GM19395 (cell line): ENCODE measurements at regions not wholly inside any gene's neighbourhood (a gene's known extent, or its start where the extent isn't known, plus 50 kb on each side); places are given as distances from the start of the nearest gene placed in this dataset.
"Not testable (repeated sequence)": the region's sequence is repeated elsewhere in the genome, so short reads cannot be mapped to it uniquely, and the experiment has no call there.

Experiments used
- ATAC-seq: cut with Tn5 transposase; IDR thresholded peaks from one replicate; pipeline ENCODE4 v1.9.1; 2021; ENCODE audit warnings: mild to moderate bottlenecking, moderate library complexity; ENCODE audit not compliant: unreplicated experiment

DNA sequence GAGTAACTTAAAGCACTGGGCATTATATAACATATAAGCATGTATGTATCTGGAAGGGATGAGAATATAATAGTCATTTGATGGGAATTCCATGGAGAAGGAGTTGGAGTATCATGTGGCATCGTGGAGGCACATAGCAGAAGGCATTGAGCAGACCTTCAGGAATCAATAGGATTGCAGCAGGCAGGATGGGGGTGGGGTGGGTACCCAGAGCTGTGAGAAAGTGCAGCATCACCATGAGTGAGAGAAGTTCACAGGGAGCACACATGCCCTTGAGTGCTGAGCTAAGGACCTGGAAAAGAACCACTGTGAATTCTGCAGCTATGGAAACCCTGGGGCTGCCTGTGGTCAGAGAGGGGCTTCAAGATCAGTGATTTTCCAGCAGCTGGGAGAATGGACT is 57.3 kb downstream of the MED10 start:
- ATAC-seq = no peak

GRCh38 chr5:6319116-6319515 is 59.2 kb downstream of the MED10 start:
- ATAC-seq = no peak

- ATAC-seq = no peak
Measured at GRCh38 chr5:6317116-6317798, 61.1 kb downstream of the MED10 start.

DNA sequence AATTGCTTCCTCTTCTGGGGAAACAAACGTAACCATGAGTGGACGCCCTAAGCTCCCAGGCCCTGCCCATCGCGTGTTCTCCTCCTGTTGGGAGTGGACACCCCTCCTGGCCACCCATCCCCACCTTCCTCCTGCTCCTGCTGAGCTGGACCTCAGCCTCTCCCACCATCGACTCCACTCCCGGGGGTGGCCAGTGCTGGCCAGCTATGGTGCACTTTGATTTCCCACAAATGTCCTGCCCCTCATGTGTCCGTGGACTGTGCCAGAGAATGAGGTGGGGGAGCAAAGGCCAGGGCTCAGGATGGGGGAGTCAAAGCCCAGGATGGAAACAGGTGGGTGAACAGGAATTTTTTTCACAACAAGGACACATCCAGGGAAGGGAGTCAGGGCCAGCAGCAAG is 62.8 kb downstream of the MED10 start:
- no peak for ATAC-seq

DNA sequence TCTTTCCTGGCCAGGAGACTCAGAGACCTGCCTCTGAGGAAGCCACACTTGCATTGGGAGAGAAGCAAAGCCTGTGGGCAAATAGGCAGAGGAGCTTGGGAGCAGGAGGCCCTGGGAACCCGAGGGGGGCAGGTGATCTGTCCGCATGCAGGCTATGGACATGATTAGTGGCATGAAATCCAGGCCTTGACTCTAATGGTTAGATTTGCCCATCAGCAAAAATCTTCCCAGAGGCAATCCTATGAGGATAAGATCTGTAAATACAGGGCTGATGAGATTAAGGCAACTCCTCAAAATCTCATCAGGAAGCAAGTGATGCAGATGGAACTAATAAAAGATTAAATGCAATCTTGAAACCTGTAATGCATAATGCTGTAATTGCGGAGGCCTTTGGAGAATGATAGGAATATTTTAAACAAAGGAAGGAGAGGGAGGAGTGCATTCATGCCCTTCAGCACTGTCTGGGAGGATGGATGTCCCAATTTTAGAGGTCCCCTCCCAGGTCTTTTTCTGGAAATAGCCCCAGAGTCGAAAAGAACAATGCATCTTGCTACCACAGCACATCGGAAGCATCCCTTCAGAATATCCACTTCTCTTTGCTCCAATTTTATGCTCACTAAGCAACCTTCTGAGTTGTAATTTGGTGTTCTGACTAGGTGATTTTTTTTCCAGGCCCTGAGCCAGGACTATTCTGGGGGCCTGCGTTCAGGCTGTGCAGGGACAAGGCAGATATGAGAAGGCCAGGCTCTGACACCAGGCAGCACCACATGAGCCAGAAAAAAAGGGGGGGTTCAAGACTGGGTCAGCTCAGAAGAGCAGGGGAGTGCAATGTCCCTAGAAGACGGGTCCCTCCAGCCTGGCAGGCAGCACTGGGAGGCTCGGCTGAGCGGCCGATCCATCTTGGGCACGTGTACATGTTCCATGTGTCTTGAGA is 66.5 kb downstream of the MED10 start:
- ATAC-seq = no peak

DNA sequence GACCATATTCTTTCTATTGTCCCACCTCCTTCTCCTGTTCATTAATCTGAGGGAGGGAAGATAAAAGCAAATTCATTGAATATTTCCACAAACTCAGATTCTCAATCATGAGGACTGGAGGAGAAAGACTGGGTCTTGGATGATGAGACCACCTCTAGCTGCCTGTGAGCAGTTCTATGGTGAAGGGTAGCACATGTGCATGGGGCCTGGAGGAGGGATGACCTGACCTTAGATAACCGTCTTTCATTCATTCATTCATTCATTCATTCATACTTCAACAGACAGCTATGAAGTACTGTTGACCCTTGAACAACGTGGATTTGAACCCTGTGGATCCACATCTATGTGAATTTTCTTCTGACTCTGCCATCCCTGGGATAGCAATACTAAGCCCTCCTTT is 68.4 kb downstream of the MED10 start:
- ATAC-seq = no peak

GRCh38 chr5:6308683-6309082 is 69.7 kb downstream of the MED10 start:
- ATAC-seq = no peak

- ATAC-seq = no peak
Measured at GRCh38 chr5:6307304-6307703, 71.0 kb downstream of the MED10 start.

DNA sequence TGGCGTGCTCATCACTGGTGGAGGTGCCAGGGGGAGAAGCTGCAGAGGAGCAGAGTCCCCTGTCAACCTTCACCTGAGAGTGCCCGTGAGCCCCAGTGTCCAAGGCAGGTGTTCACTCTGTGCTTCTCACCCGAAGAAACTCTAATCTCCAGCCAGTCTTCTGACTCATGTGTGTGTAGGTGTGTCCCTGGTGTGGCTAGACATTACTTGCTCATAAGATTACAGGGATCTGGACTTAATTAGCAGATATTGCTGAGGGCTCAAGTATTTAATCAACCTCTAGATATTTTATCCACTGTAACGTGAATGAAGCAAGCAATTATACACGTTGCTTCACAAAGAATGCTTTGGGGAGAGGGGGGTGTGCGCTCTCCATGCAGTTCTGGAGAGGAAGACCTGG is 72.5 kb downstream of the MED10 start:
- no peak for ATAC-seq

- no peak for ATAC-seq
Measured at GRCh38 chr5:6302684-6303083, 75.7 kb downstream of the MED10 start.

DNA sequence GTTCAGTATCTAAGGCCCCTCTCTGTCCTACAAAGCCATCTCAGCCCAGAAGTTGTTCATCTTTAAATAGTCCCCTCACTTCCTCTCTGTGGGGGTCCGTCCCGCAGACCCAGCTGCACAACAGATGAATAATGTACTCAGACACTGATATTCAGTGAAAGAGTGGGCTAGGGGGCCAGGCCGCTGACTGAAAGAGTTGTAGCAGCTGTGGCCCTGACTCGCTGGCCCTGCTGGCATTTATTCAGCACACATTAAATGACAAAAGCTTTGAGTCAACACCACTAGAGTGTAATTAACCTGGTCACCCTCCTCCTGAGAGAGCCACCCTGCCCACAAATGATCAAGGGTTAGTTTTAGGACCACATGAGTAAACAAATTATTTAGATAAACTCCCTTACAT is 76.3 kb downstream of the MED10 start:
- ATAC-seq = no peak

- ATAC-seq = no peak
Measured at GRCh38 chr5:6296524-6296923, 81.8 kb downstream of the MED10 start.

DNA sequence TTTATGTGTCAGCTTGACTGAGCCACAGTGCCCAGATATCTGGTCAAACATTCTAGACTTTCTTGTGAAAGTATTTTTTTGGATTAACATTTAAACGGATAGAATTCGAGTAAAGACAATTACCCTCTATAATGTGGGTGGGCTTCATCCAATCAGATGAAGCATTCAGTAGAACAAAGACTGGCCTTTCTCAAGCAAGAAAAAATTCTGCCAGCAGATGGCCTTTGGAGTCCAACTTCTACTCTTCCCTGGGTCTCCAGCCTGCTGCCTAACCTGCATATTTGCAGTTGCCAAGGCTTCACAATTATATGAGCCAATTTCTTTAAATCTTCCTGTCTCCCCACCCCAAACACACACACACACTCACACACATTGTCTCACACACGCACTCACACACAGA is 86.4 kb downstream of the MED10 start:
- no peak for ATAC-seq

GRCh38 chr5:6289239-6289638 is 89.1 kb downstream of the MED10 start:
- ATAC-seq = no peak

GRCh38 chr5:6287176-6287575 is 91.2 kb downstream of the MED10 start:
- ATAC-seq = no peak

DNA sequence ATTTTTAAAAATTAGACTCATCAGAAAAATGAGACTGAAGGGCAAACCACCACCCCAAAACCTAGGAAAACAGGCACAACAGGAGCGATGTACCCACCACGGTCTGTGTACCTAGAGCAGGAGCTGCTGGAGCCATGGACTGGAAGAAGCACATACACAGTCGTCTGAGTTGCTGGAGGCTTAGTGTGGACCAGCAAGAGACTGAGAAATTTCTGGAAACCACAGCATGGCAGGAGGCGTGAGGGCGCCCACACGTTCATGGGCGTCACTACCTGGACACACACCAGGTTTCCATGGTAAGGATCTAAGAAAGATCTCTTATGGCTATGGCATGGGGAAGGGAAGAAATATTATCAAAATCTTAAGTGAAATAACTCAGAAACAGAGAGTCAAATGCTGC is 91.9 kb downstream of the MED10 start:
- ATAC-seq = no peak

GRCh38 chr5:6284491-6284890 is 93.9 kb downstream of the MED10 start:
- not testable (repeated sequence) for ATAC-seq

DNA sequence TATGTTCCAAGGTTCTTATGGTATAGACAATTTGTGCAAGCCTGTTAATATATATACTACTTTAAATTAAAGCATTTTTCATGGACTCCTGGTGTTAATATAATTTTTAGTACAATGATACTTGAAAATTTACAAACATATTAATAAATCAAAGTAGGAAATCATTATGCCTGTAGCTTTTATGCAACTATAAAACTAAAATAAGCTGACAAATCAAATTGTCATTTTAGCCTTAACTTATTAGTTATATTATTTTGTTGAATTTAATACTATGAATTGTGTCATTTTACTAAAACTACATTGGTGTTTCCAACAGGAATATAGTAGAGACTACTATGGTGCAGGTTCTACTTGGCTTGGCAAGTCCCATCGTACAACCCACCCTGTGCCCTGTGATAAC is 96.0 kb downstream of the MED10 start:
- no peak for ATAC-seq

GRCh38 chr5:6281818-6282217 is 96.5 kb downstream of the MED10 start:
- no peak for ATAC-seq

- ATAC-seq = no peak
Measured at GRCh38 chr5:6280425-6281100, 97.8 kb downstream of the MED10 start.

DNA sequence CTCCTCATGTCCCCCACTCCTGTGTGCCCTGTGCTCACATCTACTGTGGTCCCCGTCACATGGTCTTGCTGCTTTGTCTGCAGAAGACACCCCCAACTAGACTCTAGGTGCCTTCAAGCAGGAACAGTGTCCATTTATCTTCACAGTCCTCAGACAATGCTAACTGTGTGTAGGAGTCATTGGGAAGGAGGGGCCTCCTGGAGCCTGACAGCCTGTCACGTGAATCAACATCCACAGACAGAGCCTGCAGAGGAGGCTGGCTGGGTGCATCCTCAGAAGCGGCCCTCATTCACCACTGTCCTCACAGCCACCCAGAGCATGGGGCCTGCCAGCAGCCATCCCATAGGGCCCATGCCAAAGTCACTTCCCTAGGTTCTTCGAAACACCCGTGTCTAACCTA is 98.7 kb downstream of the MED10 start:
- ATAC-seq = no peak
